GM12878 (cell line): ENCODE measurements at regions not wholly inside any gene's neighbourhood (a gene's known extent, or its start where the extent isn't known, plus 50 kb on each side); places are given as distances from the start of the nearest gene placed in this dataset.

Experiments used
- ATAC-seq: fragments of 200-7000 bp; cut with Tn5 transposase; 3 replicates; pipeline ENCODE4 v1.9.1; 2020; ENCODE audit warnings: mild to moderate bottlenecking, moderate library complexity
- BruUV-seq: library from RNA; stranded (reverse); fragments of 400-500 nt; replicated peaks from 2 replicates; lab custom pipeline; 2021; lab: Mats Ljungman, UMichigan
- CTCF ChIA-PET: fragments of 300-600 bp; sonication (Branson Sonifier 250); formaldehyde crosslinking; extraction: SDS; loops from one replicate; lab custom pipeline; 2021; ENCODE audit warnings: inconsistent platforms; lab: Yijun Ruan, JAX
- POLR2A ChIA-PET: fragments of 350-600 bp; formaldehyde crosslinking; extraction: SDS; loops from one replicate; lab custom pipeline; 2021; ENCODE audit warnings: inconsistent platforms; lab: Charles Lee
- RAD21 ChIA-PET: fragments of 300-600 bp; sonication (Branson Sonifier 250); formaldehyde crosslinking; loops from one replicate; lab custom pipeline; 2023; ENCODE audit warnings: antibody characterized with exemption; ENCODE audit not compliant: unreplicated experiment; lab: Charles Lee
- SMC1A ChIA-PET: fragments of 300-600 bp; sonication (Branson Sonifier 250); formaldehyde crosslinking; loops from one replicate; lab custom pipeline; 2023; ENCODE audit not compliant: unreplicated experiment, uncharacterized antibody; lab: Charles Lee
- DNase-seq: peaks from one replicate; pipeline ENCODE4 v3.0.0-alpha.2; 2011; ENCODE audit warnings: low read depth, low spot score
- FAIRE-seq: peaks from 3 replicates; lab custom pipeline; 2011; peaks lifted over from hg19 to GRCh38; lab: Jason Lieb, UNC
- H2AFZ ChIP-seq: 2 replicates; pipeline ENCODE4 v1.6.0; 2011; ENCODE audit warnings: low read depth, low read length, control low read depth; ENCODE audit not compliant: control insufficient read depth
- H3K27ac ChIP-seq: 2 replicates; pipeline ENCODE4 v1.5.1; 2011; ENCODE audit warnings: control low read depth; ENCODE audit not compliant: control insufficient read depth, insufficient read depth
- H3K27me3 ChIP-seq, 2 experiments: replicated peaks in 1 of 2; 2 replicates each; pipeline versions ENCODE4 v1.6.0 to v1.6.1; 2011; ENCODE audit warnings: low read length in 1 of 2; ENCODE audit not compliant: control insufficient read depth in 2 of 2, insufficient read depth in 2 of 2
- H3K36me3 ChIP-seq, 2 experiments: 2 replicates each; pipeline ENCODE4 v1.5.1; 2011; ENCODE audit warnings: low read length in 1 of 2; ENCODE audit not compliant: control insufficient read depth in 2 of 2, insufficient read depth in 2 of 2
- H3K4me1 ChIP-seq: 2 replicates; pipeline ENCODE4 v1.6.1; 2011; ENCODE audit warnings: mild to moderate bottlenecking, low read length, moderate library complexity, mixed read lengths; ENCODE audit not compliant: control insufficient read depth, insufficient read depth
- H3K4me2 ChIP-seq: 2 replicates; pipeline ENCODE4 v1.6.0; 2011; ENCODE audit warnings: control low read depth; ENCODE audit not compliant: control insufficient read depth, insufficient read depth
- H3K4me3 ChIP-seq: fragments of 200-600 bp; sonication (generic); 2 replicates; pipeline ENCODE4 v1.5.1; 2016
- H3K79me2 ChIP-seq: 2 replicates; pipeline ENCODE4 v1.6.0; 2011; ENCODE audit warnings: low read length; ENCODE audit not compliant: control insufficient read depth, insufficient read depth
- H3K9ac ChIP-seq: 2 replicates; pipeline ENCODE4 v1.8.0; 2011; ENCODE audit warnings: low read length, control low read depth, mixed read lengths; ENCODE audit not compliant: control insufficient read depth, insufficient read depth
- H3K9me3 ChIP-seq: replicated peaks from 3 replicates; pipeline ENCODE4 v1.5.1; 2011; ENCODE audit warnings: mild to moderate bottlenecking, low read length; ENCODE audit not compliant: control insufficient read depth, insufficient read depth
- H4K20me1 ChIP-seq: 2 replicates; pipeline ENCODE4 v1.6.0; 2011; ENCODE audit not compliant: control insufficient read depth, insufficient read depth
- ATF7 ChIP-seq: fragments of 450-650 bp; IDR thresholded peaks from 2 replicates; pipeline ENCODE4 v1.6.1; 2016; ENCODE audit warnings: low read depth, mild to moderate bottlenecking
- HDGF ChIP-seq: fragments of 450-650 bp; IDR thresholded peaks from 2 replicates; pipeline ENCODE4 v1.6.1; 2016; ENCODE audit warnings: antibody characterized with exemption
- IKZF1 ChIP-seq: fragments of 450-650 bp; conservative IDR thresholded peaks from 2 replicates; pipeline ENCODE4 v1.6.1; 2017; ENCODE audit warnings: antibody characterized with exemption, mild to moderate bottlenecking
- IRF4 ChIP-seq: IDR thresholded peaks from 2 replicates; pipeline ENCODE4 v1.6.1; 2011; ENCODE audit warnings: low read depth, low read length
- MTA2 ChIP-seq: fragments of 450-650 bp; IDR thresholded peaks from 2 replicates; pipeline ENCODE4 v1.6.1; 2016; ENCODE audit warnings: low read depth, mild to moderate bottlenecking, moderate library complexity
- POU2F2 ChIP-seq: IDR thresholded peaks from 3 replicates; pipeline ENCODE4 v1.6.1; 2011; ENCODE audit warnings: low read depth, mild to moderate bottlenecking, low read length, borderline replicate concordance
- RB1 ChIP-seq: fragments of 450-650 bp; formaldehyde crosslinking; IDR thresholded peaks from 2 replicates; pipeline ENCODE4 v1.6.1; 2017; ENCODE audit warnings: mild to moderate bottlenecking, borderline replicate concordance
- RBBP5 ChIP-seq: fragments of 200-600 bp; sonication (generic); conservative IDR thresholded peaks from 2 replicates; pipeline ENCODE4 v1.6.1; 2016
- RUNX3 ChIP-seq: IDR thresholded peaks from 2 replicates; pipeline ENCODE4 v1.6.1; 2012; ENCODE audit warnings: low read length, inconsistent platforms
- SMAD5 ChIP-seq: IDR thresholded peaks from 2 replicates; pipeline ENCODE4 v1.6.1; 2016; ENCODE audit warnings: antibody characterized with exemption, low read depth
- SPI1 ChIP-seq: IDR thresholded peaks from 2 replicates; pipeline ENCODE4 v1.6.1; 2011; ENCODE audit warnings: low read depth, mild to moderate bottlenecking, low read length, moderate library complexity, borderline replicate concordance; ENCODE audit not compliant: insufficient read depth
- SRF ChIP-seq, 2 experiments: IDR thresholded peaks; 2 replicates each; pipeline ENCODE4 v1.6.1; 2011; ENCODE audit warnings: low read depth in 2 of 2, low read length in 2 of 2, mild to moderate bottlenecking in 1 of 2, moderate library complexity in 1 of 2
- ZNF207 ChIP-seq: fragments of 450-650 bp; IDR thresholded peaks from 2 replicates; pipeline ENCODE4 v1.6.1; 2014; ENCODE audit warnings: antibody characterized with exemption, mild to moderate bottlenecking, borderline replicate concordance
- WGBS: methylation state at CpG from one replicate; pipeline ENCODE4 v1.1.6; 2016; ENCODE audit warnings: low lambda C conversion rate; ENCODE audit not compliant: insufficient replicate concordance, insufficient coverage; ENCODE audit errors: missing lambda C conversion rate; 5-methylcytosine and 5-hydroxymethylcytosine counted together
- in situ Hi-C: fragments of 300-500 bp; cut with MboI; formaldehyde crosslinking; loops from 9 replicates; pipeline ENCODE4 v1.14.3; 2018; ENCODE audit warnings: mixed read lengths
- intact Hi-C: fragments of 100-400 bp; cut with micrococcal nuclease; formaldehyde crosslinking; loops from one replicate; pipeline ENCODE4 v1.14.2; 2022; ENCODE audit not compliant: unreplicated experiment
- TF ChIP-seq, protein P1 (sequence below): fragments of 450-650 bp; IDR thresholded peaks from 2 replicates; pipeline ENCODE4 v1.6.1; 2017; ENCODE audit warnings: antibody characterized with exemption, mild to moderate bottlenecking, moderate library complexity

DNA sequence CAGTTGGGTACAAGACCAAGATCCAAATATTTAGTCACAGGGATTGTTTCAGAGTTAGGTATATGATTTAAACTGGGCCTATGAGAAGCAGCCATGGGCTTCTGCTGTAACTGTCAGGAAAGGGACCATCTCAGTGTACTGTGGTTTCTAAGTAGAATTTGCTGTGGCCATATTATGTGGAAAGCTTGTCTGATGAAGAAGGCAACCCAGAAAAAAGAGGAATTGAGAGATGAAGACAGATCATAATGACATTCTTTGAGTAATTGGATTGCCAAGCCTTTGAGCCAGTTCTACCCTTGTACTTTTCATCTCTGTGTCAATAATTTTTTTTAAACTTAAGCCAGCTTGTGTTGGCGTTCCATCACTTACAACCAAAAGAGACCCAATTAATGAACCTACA lies 259.6 kb downstream of the NUP35 start:
- peak; percentile 77 for ATAC-seq
- no peak overlapping the region for H3K4me3 ChIP-seq
- ChIA-PET SMC1A (no interaction called here), CTCF (no interaction called here), RAD21 (no interaction called here), POLR2A (no interaction called here)
- FAIRE-seq: peak; percentile 35
- BruUV-seq: no TSS peak
- WGBS: 0% methylated on average over 1 of the region's 1 CpG
- H3K79me2 ChIP-seq: no peaks in the 10 kb centered on the region
- peak; percentile 12 for DNase-seq
- H2AFZ ChIP-seq: no peak overlapping the region
- H3K4me2 ChIP-seq: no peak overlapping the region
- no peak overlapping the region for H3K9ac ChIP-seq
- H3K27me3 ChIP-seq: no peaks in the 10 kb centered on the region
- TF ChIP-seq HDGF (no peak), MTA2 (peak; percentile 46; the same call in 1 of the 2 replicates), RUNX3 (peak; percentile 33; the same call in 1 of the 2 replicates), SPI1 (peak; percentile 62)
- H3K27ac ChIP-seq: no peak overlapping the region
- intact Hi-C loops (no loop called here), in situ Hi-C loops (no loop called here)
- H3K9me3 ChIP-seq: no peaks in the 10 kb centered on the region
- H3K4me1 ChIP-seq: no peaks in the 10 kb centered on the region
- H3K36me3 ChIP-seq: no peaks in the 10 kb centered on the region
- no peaks in the 10 kb centered on the region for H4K20me1 ChIP-seq

DNA sequence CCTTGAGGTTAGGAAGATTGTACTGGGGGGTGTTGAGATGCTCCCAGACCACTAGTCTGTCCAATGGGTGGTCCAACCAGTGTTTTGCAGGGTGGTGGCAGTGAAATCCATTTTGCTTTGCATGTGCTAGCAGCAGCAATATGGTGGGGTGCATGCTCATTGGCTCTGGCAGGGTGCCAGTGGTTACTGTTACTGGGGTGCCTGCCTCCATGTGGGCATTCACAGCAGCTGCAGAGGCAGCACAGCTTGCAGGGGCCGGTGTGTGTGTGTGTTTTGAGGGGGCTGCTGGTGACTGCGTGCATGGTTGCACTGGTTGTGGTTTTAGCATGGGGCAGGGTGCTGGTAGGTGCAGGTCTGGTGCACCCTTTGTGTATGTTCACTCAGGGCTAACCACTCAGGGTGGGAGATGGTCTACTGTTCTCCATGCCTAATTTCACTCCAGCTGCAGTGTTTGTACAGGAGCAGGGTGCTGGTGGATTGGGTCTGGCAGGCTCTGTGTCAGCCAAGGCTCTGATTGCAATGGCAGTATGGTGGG lies 265.4 kb downstream of the NUP35 start:
- CTCF ChIA-PET: interaction anchor here (0.7 kb wide), 1 partner anchor 445 kb away, joined by 3 read pairs; no protein-coding TSS in a partner anchor
- WGBS: 18% methylated on average over 2 of the region's 2 CpGs
- no TSS peak for BruUV-seq
- H3K9me3 ChIP-seq: no peaks in the 10 kb centered on the region
- no peaks in the 10 kb centered on the region for H3K4me1 ChIP-seq
- in situ Hi-C loops: no loop called here
- SMC1A ChIA-PET: no interaction called here
- no peak overlapping the region for H3K4me2 ChIP-seq
- FAIRE-seq (no peak), ATAC-seq (no peak), DNase-seq (no peak)
- H3K9ac ChIP-seq: no peak overlapping the region
- no peaks in the 10 kb centered on the region for H4K20me1 ChIP-seq
- H2AFZ ChIP-seq: no peak overlapping the region
- H3K4me3 ChIP-seq: no peak overlapping the region
- intact Hi-C loops: no loop called here
- no peaks in the 10 kb centered on the region for H3K36me3 ChIP-seq
- no peak overlapping the region for H3K27ac ChIP-seq
- no peaks in the 10 kb centered on the region for H3K27me3 ChIP-seq
- no peaks in the 10 kb centered on the region for H3K79me2 ChIP-seq
- POLR2A ChIA-PET: no interaction called here
- RAD21 ChIA-PET: no interaction called here
- TF ChIP-seq IRF4 (no peak), ZNF207 (no peak), RB1 (no peak), SRF (IDR thresholded peaks at IDR 0.05; ENCODE audit: low read depth in 2 of 2, low read length in 2 of 2) (no peak), IKZF1 (no peak), RBBP5 (no peak), POU2F2 (no peak), SMAD5 (no peak), ATF7 (no peak)
- TF ChIP-seq, protein P1, sequence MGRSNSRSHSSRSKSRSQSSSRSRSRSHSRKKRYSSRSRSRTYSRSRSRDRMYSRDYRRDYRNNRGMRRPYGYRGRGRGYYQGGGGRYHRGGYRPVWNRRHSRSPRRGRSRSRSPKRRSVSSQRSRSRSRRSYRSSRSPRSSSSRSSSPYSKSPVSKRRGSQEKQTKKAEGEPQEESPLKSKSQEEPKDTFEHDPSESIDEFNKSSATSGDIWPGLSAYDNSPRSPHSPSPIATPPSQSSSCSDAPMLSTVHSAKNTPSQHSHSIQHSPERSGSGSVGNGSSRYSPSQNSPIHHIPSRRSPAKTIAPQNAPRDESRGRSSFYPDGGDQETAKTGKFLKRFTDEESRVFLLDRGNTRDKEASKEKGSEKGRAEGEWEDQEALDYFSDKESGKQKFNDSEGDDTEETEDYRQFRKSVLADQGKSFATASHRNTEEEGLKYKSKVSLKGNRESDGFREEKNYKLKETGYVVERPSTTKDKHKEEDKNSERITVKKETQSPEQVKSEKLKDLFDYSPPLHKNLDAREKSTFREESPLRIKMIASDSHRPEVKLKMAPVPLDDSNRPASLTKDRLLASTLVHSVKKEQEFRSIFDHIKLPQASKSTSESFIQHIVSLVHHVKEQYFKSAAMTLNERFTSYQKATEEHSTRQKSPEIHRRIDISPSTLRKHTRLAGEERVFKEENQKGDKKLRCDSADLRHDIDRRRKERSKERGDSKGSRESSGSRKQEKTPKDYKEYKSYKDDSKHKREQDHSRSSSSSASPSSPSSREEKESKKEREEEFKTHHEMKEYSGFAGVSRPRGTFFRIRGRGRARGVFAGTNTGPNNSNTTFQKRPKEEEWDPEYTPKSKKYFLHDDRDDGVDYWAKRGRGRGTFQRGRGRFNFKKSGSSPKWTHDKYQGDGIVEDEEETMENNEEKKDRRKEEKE: no peak
